ENCODE measurements at regions not wholly inside any gene's neighbourhood (a gene's known extent, or its start where the extent isn't known, plus 50 kb on each side); places are given as distances from the start of the nearest gene placed in this dataset.

GRCh38 chr5:123916345-123917121, 404.6 kb downstream of the CSNK1G3 start:
- DNase-seq, result no peak

- DNase-seq, result no peak
Measured at GRCh38 chr5:123914333-123914732, 402.4 kb downstream of the CSNK1G3 start.

DNA sequence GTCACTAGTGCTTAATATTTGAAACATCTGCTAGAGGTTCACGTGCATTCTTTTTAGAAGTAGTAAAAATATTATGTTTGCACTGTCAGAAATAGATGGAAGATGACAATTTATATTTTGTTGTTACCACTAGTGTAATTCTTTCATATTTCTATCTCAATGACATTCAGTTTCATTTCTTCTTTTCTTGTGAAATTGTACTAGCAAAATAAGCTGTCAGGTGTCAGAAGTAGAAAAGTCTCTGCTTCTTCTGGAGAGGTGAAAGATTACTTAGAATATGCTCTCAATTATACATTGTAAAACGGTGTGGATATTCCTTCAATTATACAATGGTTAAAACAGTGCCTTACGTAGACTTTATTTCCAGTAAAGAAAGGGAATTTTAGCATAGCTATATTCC, 395.4 kb downstream of the CSNK1G3 start:
- DNase-seq, result no peak

DNA sequence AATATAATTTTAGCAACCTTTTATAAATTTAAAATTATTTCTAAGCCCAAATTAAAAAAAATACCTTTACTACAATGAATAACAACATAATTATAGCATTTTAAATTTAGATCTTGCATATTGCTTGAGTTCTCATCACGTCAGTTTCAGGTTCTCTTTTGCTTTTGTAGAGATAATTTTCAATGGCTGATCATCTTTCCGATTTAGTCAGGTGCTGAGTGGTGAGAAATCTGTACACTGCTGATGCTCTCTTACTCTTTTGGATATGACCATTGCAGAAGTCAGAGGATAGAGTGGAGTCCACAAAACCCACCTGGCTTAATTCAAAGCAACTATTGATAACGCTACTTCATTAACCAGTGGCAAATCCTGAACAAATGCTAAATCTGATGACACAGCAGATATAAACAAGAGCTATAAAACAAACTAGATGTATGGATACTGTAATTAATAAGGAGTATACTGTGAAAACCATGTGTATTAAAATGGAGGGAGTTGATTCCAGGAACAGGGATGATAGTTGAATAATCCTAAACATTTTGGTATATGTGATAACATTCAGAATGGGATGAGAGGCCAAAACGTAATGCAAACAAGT, 394.8 kb downstream of the CSNK1G3 start:
- DNase-seq, result no peak

DNA sequence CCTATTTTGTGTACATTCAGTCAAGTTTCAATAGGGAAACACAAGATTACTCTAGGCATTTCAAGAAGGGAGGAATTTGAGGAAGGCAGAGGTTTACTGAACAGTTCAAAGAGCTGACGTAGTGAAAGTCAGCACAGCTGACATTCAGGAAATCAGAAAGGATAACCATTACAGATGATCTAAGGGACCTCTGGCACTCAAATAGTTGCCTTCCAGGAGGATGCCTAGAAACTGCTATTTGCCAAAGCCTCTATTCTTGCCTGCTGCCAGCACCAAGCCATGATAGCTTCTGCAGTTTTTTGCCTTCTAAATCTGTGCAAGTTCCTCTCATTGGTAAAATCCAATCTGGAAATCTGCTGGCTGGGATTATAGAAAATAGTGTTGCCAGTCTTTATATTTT, 373.1 kb downstream of the CSNK1G3 start:
- DNase-seq, result no peak

- DNase-seq, result no peak
Measured at GRCh38 chr5:123882965-123883345, 371.0 kb downstream of the CSNK1G3 start.

DNA sequence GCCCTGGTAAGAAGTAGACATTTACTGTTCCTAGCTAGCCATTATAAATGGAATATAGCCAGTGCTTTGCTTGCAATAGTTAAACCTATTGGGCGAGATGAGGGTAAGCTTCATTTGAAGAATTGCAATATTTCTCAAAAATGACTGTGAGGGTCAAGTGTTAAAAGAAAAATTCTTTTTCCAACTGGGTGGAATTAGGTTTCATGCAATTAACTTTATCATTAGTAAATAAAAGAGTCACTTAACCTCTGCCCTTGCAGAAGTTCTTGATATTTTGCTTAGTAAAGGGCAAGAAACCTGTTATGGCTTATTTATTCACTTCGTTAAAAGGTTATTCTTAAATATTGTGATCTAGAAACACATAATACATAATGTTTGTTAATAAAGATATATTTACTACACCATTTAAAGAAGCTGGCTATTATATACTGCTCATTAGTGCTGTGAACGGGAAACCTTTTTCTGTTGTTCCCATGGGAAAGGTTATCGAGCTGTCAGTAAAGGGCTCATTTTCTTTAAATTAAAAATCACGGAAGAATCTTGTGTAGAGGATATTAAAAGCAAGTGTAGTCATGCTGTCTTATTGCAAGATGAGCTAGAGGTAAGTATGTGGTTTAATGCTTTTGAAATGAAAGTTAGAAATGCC, 370.5 kb downstream of the CSNK1G3 start:
- DNase-seq, result no peak

- DNase-seq, result no peak
Measured at GRCh38 chr5:123881759-123882244, 369.8 kb downstream of the CSNK1G3 start.

DNA sequence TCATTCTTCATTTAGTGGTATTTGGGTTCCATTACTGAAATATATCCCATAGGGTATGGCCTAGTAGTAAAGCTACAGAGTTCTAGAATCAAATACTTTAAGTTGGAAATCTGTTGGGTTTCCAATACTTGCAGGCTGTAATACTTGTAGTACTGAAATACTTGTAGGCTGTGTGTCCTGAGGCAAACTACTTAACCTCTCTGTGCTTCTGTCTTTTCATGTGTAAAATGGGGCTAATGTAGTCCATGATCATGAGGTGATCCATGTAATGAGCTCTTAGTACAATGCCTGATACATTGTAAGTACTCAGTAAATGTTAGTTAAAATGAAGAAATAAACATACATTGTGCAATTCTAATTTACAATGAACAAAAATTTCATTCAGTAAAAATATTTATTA, 368.9 kb downstream of the CSNK1G3 start:
- DNase-seq, result no peak

GRCh38 chr5:123879071-123879470, 367.1 kb downstream of the CSNK1G3 start:
- DNase-seq, result no peak

DNA sequence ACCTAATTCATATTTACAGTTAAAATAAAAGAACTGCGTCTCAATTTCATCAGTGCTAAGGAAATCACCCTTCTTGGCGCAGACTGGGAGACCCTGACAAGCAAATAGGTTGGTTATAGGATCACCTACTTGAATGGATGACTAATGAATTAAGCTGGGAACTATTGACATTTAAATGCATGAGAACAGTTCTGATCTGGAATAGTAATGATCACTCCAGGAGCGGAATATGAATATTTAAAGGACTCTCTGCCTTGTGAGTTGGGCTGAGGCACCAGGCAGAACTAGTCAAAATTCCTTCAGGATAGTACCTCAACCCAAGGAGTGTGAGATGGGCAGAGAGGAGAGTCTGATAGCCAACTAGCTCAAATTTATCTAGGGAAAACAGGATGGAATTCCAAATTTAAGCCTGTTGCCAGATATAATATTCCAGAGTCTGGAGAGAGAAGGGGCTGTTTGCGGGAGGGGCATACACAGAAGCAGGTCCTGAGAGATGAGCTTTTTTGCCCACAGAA, 364.4 kb downstream of the CSNK1G3 start:
- no peak for DNase-seq

DNA sequence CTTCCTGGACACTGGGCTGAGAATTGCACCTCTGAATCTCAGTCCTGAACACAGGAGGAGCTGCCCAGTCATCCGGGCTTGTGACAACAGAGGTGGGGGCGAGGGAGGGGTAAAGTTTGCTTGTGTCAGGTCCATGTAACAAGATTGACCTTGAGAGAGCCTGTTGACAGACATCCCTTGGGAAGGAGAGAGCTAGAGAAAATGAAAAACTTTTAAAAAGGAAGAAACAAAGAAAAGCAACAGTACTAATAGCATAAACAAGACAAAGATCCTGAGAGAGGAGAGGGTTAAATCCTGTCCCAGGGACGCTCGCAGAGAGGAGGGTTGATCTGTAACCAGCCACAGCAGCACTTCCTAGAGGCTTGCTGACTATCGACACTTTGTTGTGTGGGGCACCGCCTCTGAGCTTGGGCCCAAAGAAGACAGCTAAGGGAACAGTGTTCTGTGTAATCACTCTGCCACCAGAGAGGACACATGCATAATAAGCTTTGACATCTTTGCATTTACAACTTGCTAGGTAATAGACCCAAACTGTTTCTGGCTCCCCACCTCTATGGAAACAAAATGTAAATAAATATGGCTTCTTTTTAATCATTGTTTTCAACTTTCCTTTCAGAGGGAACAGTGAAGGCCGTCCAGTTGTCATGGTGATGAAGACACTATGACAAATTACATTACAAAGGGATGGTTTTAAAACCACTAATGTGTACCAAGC, 363.7 kb downstream of the CSNK1G3 start:
- DNase-seq, result no peak

DNA sequence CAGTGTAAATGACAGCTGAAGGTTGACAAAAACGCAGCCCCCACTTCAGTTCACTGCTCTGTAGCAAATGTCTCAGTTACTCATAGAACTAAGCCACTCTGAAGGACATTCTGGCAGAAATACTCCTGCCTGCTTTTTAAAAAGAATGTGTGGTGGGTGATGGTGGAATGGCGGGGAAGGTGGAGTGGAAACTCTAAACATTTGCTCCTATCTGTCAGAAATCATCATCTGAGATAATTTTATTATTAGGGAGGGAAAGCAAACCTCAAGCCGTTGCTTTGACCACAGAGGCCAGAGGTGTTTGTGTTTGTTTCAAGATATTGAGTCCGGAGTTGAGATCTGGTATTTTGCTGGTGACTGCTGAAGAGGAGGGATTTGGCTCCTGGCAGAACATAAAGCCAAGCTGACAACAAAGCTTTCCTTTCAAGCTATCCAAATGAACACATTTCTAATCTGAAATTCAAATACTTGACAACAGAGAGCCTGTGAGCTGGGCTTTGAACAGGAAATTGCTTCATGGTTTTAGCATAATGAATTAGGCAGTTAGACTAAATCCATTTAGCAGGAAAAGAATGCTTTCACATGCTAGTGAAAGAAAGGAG, 362.7 kb downstream of the CSNK1G3 start:
- DNase-seq, result no peak

GRCh38 chr5:123873846-123874245, 361.9 kb downstream of the CSNK1G3 start:
- no peak for DNase-seq

DNA sequence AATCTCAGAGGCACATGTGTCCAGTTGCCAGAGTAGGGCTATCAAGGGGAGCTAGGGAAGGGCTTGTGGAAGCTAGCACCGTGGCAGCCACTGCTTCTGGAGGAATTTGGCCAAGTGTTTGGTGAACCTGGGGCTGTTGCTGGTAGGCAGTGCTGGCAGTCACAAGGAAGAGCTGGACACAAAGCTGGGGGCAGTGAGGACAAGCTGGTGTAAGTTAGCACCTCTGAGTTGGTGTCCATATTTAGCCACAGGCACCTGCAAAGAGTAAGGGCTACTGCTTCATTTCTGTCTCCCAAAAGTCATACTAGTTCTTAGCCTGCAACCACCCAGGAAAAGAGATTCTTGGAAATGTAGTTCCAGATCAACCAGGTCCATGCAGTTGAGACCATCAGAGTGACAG, 359.4 kb downstream of the CSNK1G3 start:
- no peak for DNase-seq

DNA sequence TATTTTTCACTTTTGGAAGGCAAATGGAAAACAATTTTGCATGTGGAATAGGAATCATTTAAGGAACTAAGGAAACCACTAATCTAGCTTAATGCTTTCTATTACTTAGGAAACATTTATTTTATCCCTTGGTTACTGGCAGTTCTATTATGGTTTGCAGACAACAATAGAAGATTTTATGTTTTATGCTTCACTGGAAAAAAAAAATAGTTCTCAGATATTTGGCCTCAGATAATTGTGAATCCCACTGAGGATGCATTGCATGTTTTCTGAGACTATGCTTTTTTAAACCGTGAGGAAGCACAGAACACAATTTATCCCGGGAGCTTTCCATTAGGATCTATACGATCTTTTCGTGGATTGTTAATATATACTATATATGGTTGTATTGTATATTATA, 356.9 kb downstream of the CSNK1G3 start:
- DNase-seq, result no peak

- DNase-seq, result no peak
Measured at GRCh38 chr5:123868267-123868666, 356.3 kb downstream of the CSNK1G3 start.

DNA sequence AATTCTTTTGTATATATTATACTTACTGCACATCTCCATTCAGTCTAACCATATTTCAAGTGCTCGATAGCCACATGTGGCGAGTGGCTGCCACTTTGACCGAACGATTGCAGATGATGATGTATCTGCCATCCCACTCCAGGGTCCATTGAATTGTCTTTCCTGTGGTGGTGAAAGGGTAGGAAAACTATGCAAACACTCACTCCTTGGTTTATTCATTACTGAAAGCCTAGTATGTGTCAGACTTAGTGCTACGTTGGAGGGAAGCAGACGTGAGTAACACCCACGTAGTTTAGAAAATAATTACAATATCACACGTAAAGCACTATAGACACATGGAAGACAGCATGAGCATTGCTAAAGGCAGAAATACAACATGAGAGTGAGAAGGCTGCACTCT, 353.7 kb downstream of the CSNK1G3 start:
- DNase-seq, result no peak

- DNase-seq, result no peak
Measured at GRCh38 chr5:123864578-123864977, 352.6 kb downstream of the CSNK1G3 start.

GRCh38 chr5:123858938-123859337, 347.0 kb downstream of the CSNK1G3 start:
- no peak for DNase-seq

DNA sequence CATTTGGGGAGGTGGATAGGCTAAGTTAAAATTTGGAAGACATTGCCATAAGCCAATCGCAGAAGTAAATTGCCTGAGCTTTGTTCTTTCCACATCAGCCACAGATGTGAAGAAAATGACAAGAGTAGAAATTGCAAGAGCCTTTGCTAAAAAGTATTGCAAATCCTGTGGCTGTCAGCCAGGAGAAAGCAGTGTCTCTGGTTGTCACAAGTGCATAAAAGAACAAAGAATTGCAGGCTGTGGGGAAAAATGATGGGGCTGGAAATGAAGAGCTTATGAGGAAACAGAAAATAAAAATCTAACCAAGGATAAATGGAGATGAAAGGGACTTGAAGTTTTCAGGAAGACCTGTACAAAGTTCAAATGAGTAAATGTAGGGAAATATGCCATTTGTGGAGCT, 344.8 kb downstream of the CSNK1G3 start:
- DNase-seq, result no peak

- no peak for DNase-seq
Measured at GRCh38 chr5:123855609-123856008, 343.6 kb downstream of the CSNK1G3 start.

All from CD4-positive, alpha-beta T cell treated with Interleukin-1 beta for 1 hour (primary cell).